GM23338 (cell line): ENCODE measurements at regions not wholly inside any gene's neighbourhood (a gene's known extent, or its start where the extent isn't known, plus 50 kb on each side); places are given as distances from the start of the nearest gene placed in this dataset.

Experiments
- ATAC-seq: fragments of 200-7000 bp; cut with Tn5 transposase; 3 replicates; pipeline ENCODE4 v1.9.1; 2020
- DNase-seq: peaks from one replicate; pipeline ENCODE4 v3.0.0-alpha.2; 2015; ENCODE audit warnings: low spot score
- H2AFZ ChIP-seq: fragments of 200-600 bp; sonication (generic); 2 replicates; pipeline ENCODE4 v1.8.0; 2016; ENCODE audit warnings: antibody characterized with exemption, mild to moderate bottlenecking, moderate library complexity
- H3F3A ChIP-seq: fragments of 200-600 bp; sonication (generic); replicated peaks from 2 replicates; pipeline ENCODE4 v1.8.0; 2017; ENCODE audit warnings: antibody characterized with exemption, mixed run types, low read depth
- H3K27ac ChIP-seq: fragments of 200-600 bp; sonication (generic); 2 replicates; pipeline ENCODE4 v1.6.1; 2016; ENCODE audit warnings: low read depth
- H3K27me3 ChIP-seq: fragments of 200-600 bp; sonication (generic); 2 replicates; pipeline ENCODE4 v1.8.0; 2016; ENCODE audit warnings: mild to moderate bottlenecking, mixed run types, moderate library complexity; ENCODE audit not compliant: insufficient read depth
- H3K36me3 ChIP-seq: fragments of 200-600 bp; sonication (generic); 2 replicates; pipeline ENCODE4 v1.8.0; 2016; ENCODE audit warnings: mild to moderate bottlenecking; ENCODE audit not compliant: insufficient read depth
- H3K4me1 ChIP-seq: fragments of 200-600 bp; sonication (generic); 2 replicates; pipeline ENCODE4 v1.8.0; 2016; ENCODE audit warnings: mild to moderate bottlenecking, moderate library complexity; ENCODE audit not compliant: insufficient read depth
- H3K4me2 ChIP-seq: fragments of 200-600 bp; sonication (generic); 2 replicates; pipeline ENCODE4 v1.7.1; 2017; ENCODE audit warnings: mixed run types
- H3K4me3 ChIP-seq: fragments of 200-600 bp; sonication (generic); 2 replicates; pipeline ENCODE4 v1.6.1; 2016; ENCODE audit warnings: mixed run types
- H3K79me2 ChIP-seq: fragments of 200-600 bp; sonication (generic); replicated peaks from 2 replicates; pipeline ENCODE4 v1.8.0; 2017; ENCODE audit warnings: mild to moderate bottlenecking; ENCODE audit not compliant: insufficient read depth
- H3K9me2 ChIP-seq: fragments of 200-600 bp; sonication (generic); 2 replicates; pipeline ENCODE4 v1.8.0; 2017; ENCODE audit not compliant: insufficient read depth
- H4K20me1 ChIP-seq: fragments of 200-600 bp; sonication (generic); replicated peaks from 2 replicates; pipeline ENCODE4 v1.8.0; 2017; ENCODE audit warnings: mild to moderate bottlenecking; ENCODE audit not compliant: insufficient read depth
- H3K27ac Mint-ChIP-seq: 2 replicates; pipeline ENCODE4 v1.8.0; 2020; ENCODE audit warnings: inconsistent platforms, mild to moderate bottlenecking, moderate library complexity, mixed read lengths
- H3K27me3 Mint-ChIP-seq: 3 replicates; pipeline ENCODE4 v1.8.0; 2022; ENCODE audit warnings: low read depth, mild to moderate bottlenecking, moderate library complexity, mixed read lengths, inconsistent platforms; ENCODE audit not compliant: insufficient read depth, poor library complexity
- H3K36me3 Mint-ChIP-seq: 3 replicates; pipeline ENCODE4 v1.8.0; 2021; ENCODE audit warnings: low read depth, mild to moderate bottlenecking, inconsistent platforms, moderate library complexity, mixed read lengths
- H3K4me1 Mint-ChIP-seq: 3 replicates; pipeline ENCODE4 v1.8.0; 2020; ENCODE audit warnings: mild to moderate bottlenecking, inconsistent platforms, mixed read lengths
- H3K4me3 Mint-ChIP-seq: 3 replicates; pipeline ENCODE4 v1.8.0; 2021; ENCODE audit warnings: moderate library complexity, mild to moderate bottlenecking, inconsistent platforms, mixed read lengths
- H3K9me3 Mint-ChIP-seq: 3 replicates; pipeline ENCODE4 v1.8.0; 2020; ENCODE audit warnings: moderate library complexity, mild to moderate bottlenecking, inconsistent platforms, mixed read lengths
- CREB1 ChIP-seq: fragments of 250-450 bp; sonication (Bioruptor Pico); IDR thresholded peaks from 2 replicates; pipeline ENCODE4 v1.5.0; 2020; ENCODE audit warnings: low read depth, mild to moderate bottlenecking, moderate library complexity
- EZH2phosphoT487 ChIP-seq: fragments of 200-600 bp; sonication (generic); IDR thresholded peaks from one replicate; pipeline ENCODE4 v1.8.1; 2018; ENCODE audit warnings: antibody characterized with exemption; ENCODE audit not compliant: unreplicated experiment
- NANOG ChIP-seq: IDR thresholded peaks from 2 replicates; pipeline ENCODE4 v1.6.1; 2016; ENCODE audit warnings: antibody characterized with exemption, borderline replicate concordance
- POLR2AphosphoS5 ChIP-seq: IDR thresholded peaks from 2 replicates; pipeline ENCODE4 v1.6.1; 2016; ENCODE audit warnings: antibody characterized with exemption, low read depth
- STAT1 ChIP-seq: IDR thresholded peaks from one replicate; pipeline ENCODE4 v1.6.1; 2016; ENCODE audit warnings: antibody characterized with exemption; ENCODE audit not compliant: unreplicated experiment
- ZNF114 ChIP-seq: fragments of 250-450 bp; sonication (Bioruptor Pico); IDR thresholded peaks from 2 replicates; pipeline ENCODE4 v1.5.0; 2020; ENCODE audit warnings: mild to moderate bottlenecking, moderate library complexity
- ZNF331 ChIP-seq: fragments of 250-450 bp; sonication (Bioruptor Pico); IDR thresholded peaks from 2 replicates; pipeline ENCODE4 v1.5.0; 2020; ENCODE audit warnings: low read depth, mild to moderate bottlenecking, moderate library complexity
- TF ChIP-seq, protein P1 (sequence below): IDR thresholded peaks from 2 replicates; pipeline ENCODE4 v1.6.1; 2016; ENCODE audit warnings: antibody characterized with exemption
- TF ChIP-seq, protein P2 (sequence below): fragments of 250-450 bp; sonication (Bioruptor Pico); IDR thresholded peaks from 2 replicates; pipeline ENCODE4 v1.5.0; 2020; ENCODE audit warnings: mild to moderate bottlenecking, moderate library complexity
- TF ChIP-seq, protein P3 (sequence below): IDR thresholded peaks from one replicate; pipeline ENCODE4 v1.6.1; 2018; ENCODE audit warnings: antibody characterized with exemption; ENCODE audit not compliant: unreplicated experiment
- TF ChIP-seq, protein P4 (sequence below), 2 experiments: fragments of 200-600 bp in 1 of 2; sonication (generic) in 1 of 2; conservative IDR thresholded peaks; 2 replicates each; pipeline versions ENCODE4 v1.5.1 to v1.6.1; 2016 to 2017; ENCODE audit warnings: antibody characterized with exemption in 2 of 2, low read depth in 2 of 2, mild to moderate bottlenecking in 2 of 2, moderate library complexity in 1 of 2

GRCh38 chr11:42647993-42648392 is 663.8 kb upstream of the API5 start (continued):
- TF ChIP-seq, protein P1, sequence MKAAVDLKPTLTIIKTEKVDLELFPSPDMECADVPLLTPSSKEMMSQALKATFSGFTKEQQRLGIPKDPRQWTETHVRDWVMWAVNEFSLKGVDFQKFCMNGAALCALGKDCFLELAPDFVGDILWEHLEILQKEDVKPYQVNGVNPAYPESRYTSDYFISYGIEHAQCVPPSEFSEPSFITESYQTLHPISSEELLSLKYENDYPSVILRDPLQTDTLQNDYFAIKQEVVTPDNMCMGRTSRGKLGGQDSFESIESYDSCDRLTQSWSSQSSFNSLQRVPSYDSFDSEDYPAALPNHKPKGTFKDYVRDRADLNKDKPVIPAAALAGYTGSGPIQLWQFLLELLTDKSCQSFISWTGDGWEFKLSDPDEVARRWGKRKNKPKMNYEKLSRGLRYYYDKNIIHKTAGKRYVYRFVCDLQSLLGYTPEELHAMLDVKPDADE, result no peak
- no peak for TF ChIP-seq STAT1

DNA sequence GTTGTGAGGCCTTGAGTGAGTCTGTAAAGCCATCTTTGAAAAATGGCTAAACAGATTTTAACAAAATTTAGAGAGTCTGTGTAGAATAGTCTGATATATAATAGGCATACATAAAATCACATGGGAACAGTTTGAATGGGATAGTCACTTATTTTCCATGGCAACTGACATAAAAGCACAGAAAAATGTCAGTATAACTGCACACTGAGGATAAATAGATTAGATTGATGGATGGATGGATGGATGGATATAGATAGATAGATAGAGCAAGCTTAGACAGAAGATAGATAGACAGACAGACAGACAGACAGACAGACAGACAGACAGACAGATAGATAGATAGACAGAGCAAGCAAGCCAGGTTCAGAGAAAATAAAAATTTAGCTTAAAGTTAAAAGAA is 660.2 kb upstream of the API5 start:
- Histone ChIP-seq H3K27me3 (no peaks in the 10 kb centered on the region), H3K27ac (no peak overlapping the region), H3K4me2 (no peak overlapping the region), H3K4me1 (no peaks in the 10 kb centered on the region), H3K36me3 (no peaks in the 10 kb centered on the region), H3K4me3 (no peak overlapping the region), H4K20me1 (no peaks in the 10 kb centered on the region), H3F3A (no peaks in the 10 kb centered on the region), H3K9me2 (no peaks in the 10 kb centered on the region), H3K79me2 (no peaks in the 10 kb centered on the region), H2AFZ (no peak overlapping the region)
- Mint-ChIP-seq H3K27me3 (no peaks in the 10 kb centered on the region), H3K4me1 (no peaks in the 10 kb centered on the region), H3K27ac (no peak overlapping the region), H3K4me3 (no peak overlapping the region), H3K9me3 (peaks cover 83% of the 10 kb centered on the region), H3K36me3 (peaks cover 8% of the 10 kb centered on the region; the same call in 2 of the 3 replicates)
- DNase-seq (no peak), ATAC-seq (no peak)
- TF ChIP-seq NANOG (no peak), CREB1 (CRISPR knock-in tag) (no peak), ZNF331 (CRISPR knock-in tag) (no peak), ZNF114 (CRISPR knock-in tag) (no peak), EZH2phosphoT487 (no peak), POLR2AphosphoS5 (no peak)
- TF ChIP-seq, protein P2, sequence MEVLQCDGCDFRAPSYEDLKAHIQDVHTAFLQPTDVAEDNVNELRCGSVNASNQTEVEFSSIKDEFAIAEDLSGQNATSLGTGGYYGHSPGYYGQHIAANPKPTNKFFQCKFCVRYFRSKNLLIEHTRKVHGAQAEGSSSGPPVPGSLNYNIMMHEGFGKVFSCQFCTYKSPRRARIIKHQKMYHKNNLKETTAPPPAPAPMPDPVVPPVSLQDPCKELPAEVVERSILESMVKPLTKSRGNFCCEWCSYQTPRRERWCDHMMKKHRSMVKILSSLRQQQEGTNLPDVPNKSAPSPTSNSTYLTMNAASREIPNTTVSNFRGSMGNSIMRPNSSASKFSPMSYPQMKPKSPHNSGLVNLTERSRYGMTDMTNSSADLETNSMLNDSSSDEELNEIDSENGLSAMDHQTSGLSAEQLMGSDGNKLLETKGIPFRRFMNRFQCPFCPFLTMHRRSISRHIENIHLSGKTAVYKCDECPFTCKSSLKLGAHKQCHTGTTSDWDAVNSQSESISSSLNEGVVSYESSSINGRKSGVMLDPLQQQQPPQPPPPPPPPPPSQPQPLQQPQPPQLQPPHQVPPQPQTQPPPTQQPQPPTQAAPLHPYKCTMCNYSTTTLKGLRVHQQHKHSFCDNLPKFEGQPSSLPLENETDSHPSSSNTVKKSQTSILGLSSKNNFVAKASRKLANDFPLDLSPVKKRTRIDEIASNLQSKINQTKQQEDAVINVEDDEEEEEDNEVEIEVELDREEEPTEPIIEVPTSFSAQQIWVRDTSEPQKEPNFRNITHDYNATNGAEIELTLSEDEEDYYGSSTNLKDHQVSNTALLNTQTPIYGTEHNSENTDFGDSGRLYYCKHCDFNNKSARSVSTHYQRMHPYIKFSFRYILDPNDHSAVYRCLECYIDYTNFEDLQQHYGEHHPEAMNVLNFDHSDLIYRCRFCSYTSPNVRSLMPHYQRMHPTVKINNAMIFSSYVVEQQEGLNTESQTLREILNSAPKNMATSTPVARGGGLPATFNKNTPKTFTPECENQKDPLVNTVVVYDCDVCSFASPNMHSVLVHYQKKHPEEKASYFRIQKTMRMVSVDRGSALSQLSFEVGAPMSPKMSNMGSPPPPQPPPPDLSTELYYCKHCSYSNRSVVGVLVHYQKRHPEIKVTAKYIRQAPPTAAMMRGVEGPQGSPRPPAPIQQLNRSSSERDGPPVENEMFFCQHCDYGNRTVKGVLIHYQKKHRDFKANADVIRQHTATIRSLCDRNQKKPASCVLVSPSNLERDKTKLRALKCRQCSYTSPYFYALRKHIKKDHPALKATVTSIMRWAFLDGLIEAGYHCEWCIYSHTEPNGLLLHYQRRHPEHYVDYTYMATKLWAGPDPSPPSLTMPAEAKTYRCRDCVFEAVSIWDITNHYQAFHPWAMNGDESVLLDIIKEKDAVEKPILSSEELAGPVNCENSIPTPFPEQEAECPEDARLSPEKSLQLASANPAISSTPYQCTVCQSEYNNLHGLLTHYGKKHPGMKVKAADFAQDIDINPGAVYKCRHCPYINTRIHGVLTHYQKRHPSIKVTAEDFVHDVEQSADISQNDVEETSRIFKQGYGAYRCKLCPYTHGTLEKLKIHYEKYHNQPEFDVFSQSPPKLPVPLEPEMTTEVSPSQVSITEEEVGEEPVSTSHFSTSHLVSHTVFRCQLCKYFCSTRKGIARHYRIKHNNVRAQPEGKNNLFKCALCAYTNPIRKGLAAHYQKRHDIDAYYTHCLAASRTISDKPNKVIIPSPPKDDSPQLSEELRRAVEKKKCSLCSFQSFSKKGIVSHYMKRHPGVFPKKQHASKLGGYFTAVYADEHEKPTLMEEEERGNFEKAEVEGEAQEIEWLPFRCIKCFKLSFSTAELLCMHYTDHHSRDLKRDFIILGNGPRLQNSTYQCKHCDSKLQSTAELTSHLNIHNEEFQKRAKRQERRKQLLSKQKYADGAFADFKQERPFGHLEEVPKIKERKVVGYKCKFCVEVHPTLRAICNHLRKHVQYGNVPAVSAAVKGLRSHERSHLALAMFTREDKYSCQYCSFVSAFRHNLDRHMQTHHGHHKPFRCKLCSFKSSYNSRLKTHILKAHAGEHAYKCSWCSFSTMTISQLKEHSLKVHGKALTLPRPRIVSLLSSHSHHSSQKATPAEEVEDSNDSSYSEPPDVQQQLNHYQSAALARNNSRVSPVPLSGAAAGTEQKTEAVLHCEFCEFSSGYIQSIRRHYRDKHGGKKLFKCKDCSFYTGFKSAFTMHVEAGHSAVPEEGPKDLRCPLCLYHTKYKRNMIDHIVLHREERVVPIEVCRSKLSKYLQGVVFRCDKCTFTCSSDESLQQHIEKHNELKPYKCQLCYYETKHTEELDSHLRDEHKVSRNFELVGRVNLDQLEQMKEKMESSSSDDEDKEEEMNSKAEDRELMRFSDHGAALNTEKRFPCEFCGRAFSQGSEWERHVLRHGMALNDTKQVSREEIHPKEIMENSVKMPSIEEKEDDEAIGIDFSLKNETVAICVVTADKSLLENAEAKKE (CRISPR knock-in tag), result no peak
- TF ChIP-seq, protein P3, sequence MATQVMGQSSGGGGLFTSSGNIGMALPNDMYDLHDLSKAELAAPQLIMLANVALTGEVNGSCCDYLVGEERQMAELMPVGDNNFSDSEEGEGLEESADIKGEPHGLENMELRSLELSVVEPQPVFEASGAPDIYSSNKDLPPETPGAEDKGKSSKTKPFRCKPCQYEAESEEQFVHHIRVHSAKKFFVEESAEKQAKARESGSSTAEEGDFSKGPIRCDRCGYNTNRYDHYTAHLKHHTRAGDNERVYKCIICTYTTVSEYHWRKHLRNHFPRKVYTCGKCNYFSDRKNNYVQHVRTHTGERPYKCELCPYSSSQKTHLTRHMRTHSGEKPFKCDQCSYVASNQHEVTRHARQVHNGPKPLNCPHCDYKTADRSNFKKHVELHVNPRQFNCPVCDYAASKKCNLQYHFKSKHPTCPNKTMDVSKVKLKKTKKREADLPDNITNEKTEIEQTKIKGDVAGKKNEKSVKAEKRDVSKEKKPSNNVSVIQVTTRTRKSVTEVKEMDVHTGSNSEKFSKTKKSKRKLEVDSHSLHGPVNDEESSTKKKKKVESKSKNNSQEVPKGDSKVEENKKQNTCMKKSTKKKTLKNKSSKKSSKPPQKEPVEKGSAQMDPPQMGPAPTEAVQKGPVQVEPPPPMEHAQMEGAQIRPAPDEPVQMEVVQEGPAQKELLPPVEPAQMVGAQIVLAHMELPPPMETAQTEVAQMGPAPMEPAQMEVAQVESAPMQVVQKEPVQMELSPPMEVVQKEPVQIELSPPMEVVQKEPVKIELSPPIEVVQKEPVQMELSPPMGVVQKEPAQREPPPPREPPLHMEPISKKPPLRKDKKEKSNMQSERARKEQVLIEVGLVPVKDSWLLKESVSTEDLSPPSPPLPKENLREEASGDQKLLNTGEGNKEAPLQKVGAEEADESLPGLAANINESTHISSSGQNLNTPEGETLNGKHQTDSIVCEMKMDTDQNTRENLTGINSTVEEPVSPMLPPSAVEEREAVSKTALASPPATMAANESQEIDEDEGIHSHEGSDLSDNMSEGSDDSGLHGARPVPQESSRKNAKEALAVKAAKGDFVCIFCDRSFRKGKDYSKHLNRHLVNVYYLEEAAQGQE, result no peak
- TF ChIP-seq, protein P1, result no peak
- TF ChIP-seq, protein P4, sequence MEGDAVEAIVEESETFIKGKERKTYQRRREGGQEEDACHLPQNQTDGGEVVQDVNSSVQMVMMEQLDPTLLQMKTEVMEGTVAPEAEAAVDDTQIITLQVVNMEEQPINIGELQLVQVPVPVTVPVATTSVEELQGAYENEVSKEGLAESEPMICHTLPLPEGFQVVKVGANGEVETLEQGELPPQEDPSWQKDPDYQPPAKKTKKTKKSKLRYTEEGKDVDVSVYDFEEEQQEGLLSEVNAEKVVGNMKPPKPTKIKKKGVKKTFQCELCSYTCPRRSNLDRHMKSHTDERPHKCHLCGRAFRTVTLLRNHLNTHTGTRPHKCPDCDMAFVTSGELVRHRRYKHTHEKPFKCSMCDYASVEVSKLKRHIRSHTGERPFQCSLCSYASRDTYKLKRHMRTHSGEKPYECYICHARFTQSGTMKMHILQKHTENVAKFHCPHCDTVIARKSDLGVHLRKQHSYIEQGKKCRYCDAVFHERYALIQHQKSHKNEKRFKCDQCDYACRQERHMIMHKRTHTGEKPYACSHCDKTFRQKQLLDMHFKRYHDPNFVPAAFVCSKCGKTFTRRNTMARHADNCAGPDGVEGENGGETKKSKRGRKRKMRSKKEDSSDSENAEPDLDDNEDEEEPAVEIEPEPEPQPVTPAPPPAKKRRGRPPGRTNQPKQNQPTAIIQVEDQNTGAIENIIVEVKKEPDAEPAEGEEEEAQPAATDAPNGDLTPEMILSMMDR (conservative IDR thresholded peaks at IDR 0.05; ENCODE audit: low read depth in 2 of 2), result no peak
